ENCODE measurements at regions not wholly inside any gene's neighbourhood (a gene's known extent, or its start where the extent isn't known, plus 50 kb on each side); places are given as distances from the start of the nearest gene placed in this dataset.
A peak's percentile ranks its signal among the peaks of the same experiment; 100 is the strongest.

DNA sequence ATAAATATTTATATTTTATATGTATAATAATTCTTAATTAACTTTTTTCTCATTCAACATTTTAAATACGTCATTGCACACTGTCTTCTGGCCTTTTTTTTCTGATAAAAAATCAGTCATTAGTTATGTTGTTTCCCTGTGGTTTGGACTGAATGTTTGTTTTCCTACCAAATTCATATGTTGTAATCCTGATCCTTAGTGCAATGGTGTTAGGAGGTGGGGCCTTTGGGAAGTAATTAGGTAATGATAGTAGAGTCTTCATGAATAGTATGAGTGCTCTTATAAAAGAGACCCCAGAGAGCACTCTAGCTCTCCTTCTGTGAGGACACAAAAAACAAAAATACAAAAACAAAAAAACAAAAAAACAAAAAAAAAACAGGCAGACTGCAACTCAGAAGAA is 117.2 kb downstream of the GASK1B start:
- H3K4me3 ChIP-seq (ENCODE audit: low read depth, low read length), result no peak overlapping the region
- TF ChIP-seq, protein P1, sequence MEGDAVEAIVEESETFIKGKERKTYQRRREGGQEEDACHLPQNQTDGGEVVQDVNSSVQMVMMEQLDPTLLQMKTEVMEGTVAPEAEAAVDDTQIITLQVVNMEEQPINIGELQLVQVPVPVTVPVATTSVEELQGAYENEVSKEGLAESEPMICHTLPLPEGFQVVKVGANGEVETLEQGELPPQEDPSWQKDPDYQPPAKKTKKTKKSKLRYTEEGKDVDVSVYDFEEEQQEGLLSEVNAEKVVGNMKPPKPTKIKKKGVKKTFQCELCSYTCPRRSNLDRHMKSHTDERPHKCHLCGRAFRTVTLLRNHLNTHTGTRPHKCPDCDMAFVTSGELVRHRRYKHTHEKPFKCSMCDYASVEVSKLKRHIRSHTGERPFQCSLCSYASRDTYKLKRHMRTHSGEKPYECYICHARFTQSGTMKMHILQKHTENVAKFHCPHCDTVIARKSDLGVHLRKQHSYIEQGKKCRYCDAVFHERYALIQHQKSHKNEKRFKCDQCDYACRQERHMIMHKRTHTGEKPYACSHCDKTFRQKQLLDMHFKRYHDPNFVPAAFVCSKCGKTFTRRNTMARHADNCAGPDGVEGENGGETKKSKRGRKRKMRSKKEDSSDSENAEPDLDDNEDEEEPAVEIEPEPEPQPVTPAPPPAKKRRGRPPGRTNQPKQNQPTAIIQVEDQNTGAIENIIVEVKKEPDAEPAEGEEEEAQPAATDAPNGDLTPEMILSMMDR (IDR thresholded peaks at IDR 0.05; ENCODE audit: insufficient read depth, low read length), result no peak
- no peak for DNase-seq (ENCODE audit: low read depth)

DNA sequence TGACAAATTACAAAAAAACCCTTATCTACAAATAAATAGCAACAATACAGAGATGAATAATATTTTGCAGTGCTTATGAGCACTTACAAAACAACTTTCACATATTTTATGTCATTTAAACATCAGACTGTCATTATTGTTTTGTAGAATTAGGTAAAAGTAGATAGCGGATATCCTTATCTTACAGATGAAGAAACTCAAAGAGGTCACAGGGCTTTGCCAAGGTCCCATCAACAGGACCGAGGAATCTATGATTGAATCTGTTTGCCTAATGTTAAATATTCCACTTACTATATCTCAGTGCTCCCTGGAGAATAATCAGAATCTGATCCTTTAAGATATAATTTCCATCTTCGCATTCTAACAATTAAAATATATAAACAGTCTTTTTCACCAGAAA is 119.0 kb downstream of the GASK1B start:
- DNase-seq (ENCODE audit: low read depth), result no peak
- H3K4me3 ChIP-seq (ENCODE audit: low read depth, low read length), result no peak overlapping the region
- TF ChIP-seq, protein P1 (IDR thresholded peaks at IDR 0.05; ENCODE audit: insufficient read depth, low read length), result no peak

DNA sequence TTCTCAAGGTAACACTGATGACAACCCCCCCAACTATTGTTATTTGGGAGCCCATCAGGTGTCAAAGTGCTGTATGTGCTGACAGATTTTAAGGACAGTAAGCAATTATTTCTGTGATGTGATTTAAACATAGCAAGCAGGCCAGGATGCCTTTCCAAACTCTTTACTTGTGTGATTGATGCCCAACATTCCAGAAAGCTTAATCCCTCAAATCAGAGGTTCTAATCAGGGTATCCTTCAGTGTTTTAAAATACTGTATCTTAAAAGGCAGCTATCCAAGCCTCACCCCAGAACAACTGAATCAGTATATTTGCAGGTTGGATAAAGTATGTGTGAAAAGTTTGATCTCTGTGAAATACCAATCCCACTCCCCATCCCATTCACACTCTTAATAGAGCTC is 119.7 kb downstream of the GASK1B start:
- DNase-seq (ENCODE audit: low read depth), result peak; percentile 15
- no peak overlapping the region for H3K4me3 ChIP-seq (ENCODE audit: low read depth, low read length)
- TF ChIP-seq, protein P1 (IDR thresholded peaks at IDR 0.05; ENCODE audit: insufficient read depth, low read length), result no peak

DNA sequence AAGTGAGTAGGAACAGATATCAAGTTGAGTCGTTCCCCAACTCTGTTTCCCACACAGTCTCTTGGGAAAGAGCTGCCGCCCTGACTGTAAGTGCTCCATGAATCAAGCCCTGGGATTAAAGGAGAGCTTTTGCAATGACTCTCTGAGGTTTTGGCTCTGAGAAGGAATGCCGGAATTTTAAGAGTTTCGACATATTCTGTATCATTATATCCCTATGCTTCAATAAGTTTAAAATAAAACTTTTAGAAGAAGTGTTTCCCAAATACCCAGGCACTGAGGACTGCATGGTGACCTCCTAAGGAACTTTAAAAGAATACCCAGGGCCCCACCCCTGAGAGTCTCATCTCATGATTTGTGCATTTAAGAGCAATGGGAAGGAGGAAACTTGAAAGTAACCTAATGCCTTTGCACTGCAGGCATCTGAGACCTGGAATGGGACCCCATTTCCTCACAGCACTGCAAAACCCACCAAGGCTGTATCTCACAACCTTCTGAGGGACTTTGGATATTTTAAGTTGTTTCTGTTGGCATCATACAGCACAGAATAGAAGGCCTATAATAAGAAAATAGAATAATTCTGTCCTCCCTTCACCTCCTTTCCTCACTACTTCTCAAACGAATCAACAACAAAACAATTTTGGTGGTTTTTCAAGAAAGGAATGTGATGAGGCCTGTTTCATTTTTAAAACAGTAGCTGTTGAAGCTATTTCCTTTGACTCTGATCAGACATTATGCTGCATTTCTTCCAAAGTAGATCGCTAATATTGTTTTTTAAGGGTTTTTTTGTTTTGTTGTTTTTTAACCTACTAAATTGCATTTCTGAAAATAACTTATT is 121.2 kb downstream of the GASK1B start:
- H3K4me3 ChIP-seq (ENCODE audit: low read depth, low read length), result no peak overlapping the region
- TF ChIP-seq, protein P1 (IDR thresholded peaks at IDR 0.05; ENCODE audit: insufficient read depth, low read length), result no peak
- DNase-seq (ENCODE audit: low read depth), result peak; percentile 99

DNA sequence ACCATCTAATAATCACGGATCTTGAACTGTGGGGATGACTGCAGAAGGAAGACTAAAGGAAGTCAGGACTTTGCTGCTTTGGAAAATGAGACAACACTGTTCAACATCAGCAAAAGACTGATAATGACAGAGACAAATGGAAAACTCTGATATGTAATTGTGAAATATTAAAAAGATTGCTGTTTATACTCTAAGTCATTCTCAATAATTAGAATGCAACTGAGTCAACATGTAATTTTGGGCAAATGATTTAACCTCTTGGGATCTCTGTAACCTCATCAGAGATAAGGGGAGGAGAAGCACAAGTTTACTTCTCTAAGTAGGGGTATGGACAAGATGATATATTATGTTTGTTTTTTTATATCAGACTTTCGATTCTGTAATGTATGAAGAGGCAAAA is 121.9 kb downstream of the GASK1B start:
- no peak for DNase-seq (ENCODE audit: low read depth)
- H3K4me3 ChIP-seq (ENCODE audit: low read depth, low read length), result no peak overlapping the region
- TF ChIP-seq, protein P1 (IDR thresholded peaks at IDR 0.05; ENCODE audit: insufficient read depth, low read length), result no peak

DNA sequence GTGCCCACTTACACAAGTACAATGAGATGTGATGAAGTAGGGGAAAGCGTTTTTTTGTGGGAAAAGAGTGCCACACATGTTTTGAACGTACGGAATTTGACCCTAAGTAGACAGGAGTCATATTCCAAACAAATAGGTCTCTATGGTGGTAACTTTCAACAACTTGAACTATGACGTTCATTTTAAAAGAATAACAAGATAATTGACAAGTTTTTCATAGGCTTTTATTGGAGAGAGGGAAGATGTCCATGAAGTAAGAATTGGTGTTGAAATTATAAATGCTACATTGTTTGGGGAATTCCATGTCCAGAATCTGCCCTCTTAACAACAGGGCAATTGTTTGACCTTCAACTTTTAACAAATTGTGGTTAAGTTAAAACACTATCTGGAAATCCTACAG is 126.5 kb downstream of the GASK1B start:
- no peak for DNase-seq (ENCODE audit: low read depth)
- no peak overlapping the region for H3K4me3 ChIP-seq (ENCODE audit: low read depth, low read length)
- TF ChIP-seq, protein P1 (IDR thresholded peaks at IDR 0.05; ENCODE audit: insufficient read depth, low read length), result no peak

Data from fibroblast of the aortic adventitia (primary cell).